ENCODE measurements at regions not wholly inside any gene's neighbourhood (a gene's known extent, or its start where the extent isn't known, plus 50 kb on each side); places are given as distances from the start of the nearest gene placed in this dataset.
A peak's percentile ranks its signal among the peaks of the same experiment; 100 is the strongest.

- no peak for DNase-seq (ENCODE audit: low spot score)
Observed at GRCh38 chr6:22940581-22941290, 371.4 kb downstream of the HDGFL1 start.

- no peak for DNase-seq (ENCODE audit: low spot score)
Observed at GRCh38 chr6:22942403-22942802, 373.0 kb downstream of the HDGFL1 start.

- DNase-seq (ENCODE audit: low spot score), result no peak
Observed at GRCh38 chr6:22943327-22943726, 374.0 kb downstream of the HDGFL1 start.

GRCh38 chr6:22949967-22950366 lies 380.6 kb downstream of the HDGFL1 start:
- no peak for DNase-seq (ENCODE audit: low spot score)

GRCh38 chr6:22952097-22952496 lies 382.7 kb downstream of the HDGFL1 start:
- DNase-seq (ENCODE audit: low spot score), result no peak

GRCh38 chr6:22954749-22955385 lies 385.5 kb downstream of the HDGFL1 start:
- peak; percentile 2 for DNase-seq (ENCODE audit: low spot score)

- no peak for DNase-seq (ENCODE audit: low spot score)
Observed at GRCh38 chr6:22956029-22956681, 386.8 kb downstream of the HDGFL1 start.

GRCh38 chr6:22958677-22959076 lies 389.3 kb downstream of the HDGFL1 start:
- DNase-seq (ENCODE audit: low spot score), result no peak

- no peak for DNase-seq (ENCODE audit: low spot score)
Observed at GRCh38 chr6:22959571-22959970, 390.2 kb downstream of the HDGFL1 start.

GRCh38 chr6:22964334-22964733 lies 395.0 kb downstream of the HDGFL1 start:
- DNase-seq (ENCODE audit: low spot score), result no peak

- DNase-seq (ENCODE audit: low spot score), result no peak
Observed at GRCh38 chr6:22965889-22966288, 396.5 kb downstream of the HDGFL1 start.

GRCh38 chr6:22966691-22967422 lies 397.5 kb downstream of the HDGFL1 start:
- no peak for DNase-seq (ENCODE audit: low spot score)

- DNase-seq (ENCODE audit: low spot score), result no peak
Observed at GRCh38 chr6:22970004-22970403, 400.6 kb downstream of the HDGFL1 start.

GRCh38 chr6:22972771-22973170 lies 403.4 kb downstream of the HDGFL1 start:
- DNase-seq (ENCODE audit: low spot score), result no peak

- DNase-seq (ENCODE audit: low spot score), result no peak
Observed at GRCh38 chr6:22975079-22975478, 405.7 kb downstream of the HDGFL1 start.

- no peak for DNase-seq (ENCODE audit: low spot score)
Observed at GRCh38 chr6:22980446-22980845, 411.1 kb downstream of the HDGFL1 start.

GRCh38 chr6:23002044-23002619 lies 432.8 kb downstream of the HDGFL1 start:
- DNase-seq (ENCODE audit: low spot score), result no peak

GRCh38 chr6:23003671-23004467 lies 434.5 kb downstream of the HDGFL1 start:
- DNase-seq (ENCODE audit: low spot score), result no peak

- no peak for DNase-seq (ENCODE audit: low spot score)
Observed at GRCh38 chr6:23006656-23007055, 437.3 kb downstream of the HDGFL1 start.

- DNase-seq (ENCODE audit: low spot score), result no peak
Observed at GRCh38 chr6:23011615-23012014, 442.2 kb downstream of the HDGFL1 start.

GRCh38 chr6:23013776-23014175 lies 444.4 kb downstream of the HDGFL1 start:
- no peak for DNase-seq (ENCODE audit: low spot score)
